ENCODE measurements at regions not wholly inside any gene's neighbourhood (a gene's known extent, or its start where the extent isn't known, plus 50 kb on each side); places are given as distances from the start of the nearest gene placed in this dataset.

DNA sequence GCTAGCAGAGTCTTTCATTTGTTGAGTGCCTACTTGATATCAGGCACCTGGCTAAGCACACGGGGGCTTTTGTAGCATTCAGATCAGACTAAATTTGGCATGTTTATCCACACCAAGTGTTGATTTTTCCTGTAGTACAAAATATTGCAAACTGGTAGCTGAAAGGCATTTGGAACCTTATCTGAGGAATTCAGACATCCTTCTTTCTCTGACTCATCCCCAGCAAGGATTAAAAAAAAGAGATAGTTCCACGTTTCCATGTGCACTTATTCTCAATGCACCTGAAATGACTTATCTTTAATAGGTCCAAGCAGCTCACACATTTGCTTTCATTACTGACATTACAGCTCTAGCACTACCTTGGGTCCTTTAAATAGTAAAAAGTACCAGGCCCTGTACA lies 786.0 kb upstream of the GRM7 start:
- TF ChIP-seq, protein P1, sequence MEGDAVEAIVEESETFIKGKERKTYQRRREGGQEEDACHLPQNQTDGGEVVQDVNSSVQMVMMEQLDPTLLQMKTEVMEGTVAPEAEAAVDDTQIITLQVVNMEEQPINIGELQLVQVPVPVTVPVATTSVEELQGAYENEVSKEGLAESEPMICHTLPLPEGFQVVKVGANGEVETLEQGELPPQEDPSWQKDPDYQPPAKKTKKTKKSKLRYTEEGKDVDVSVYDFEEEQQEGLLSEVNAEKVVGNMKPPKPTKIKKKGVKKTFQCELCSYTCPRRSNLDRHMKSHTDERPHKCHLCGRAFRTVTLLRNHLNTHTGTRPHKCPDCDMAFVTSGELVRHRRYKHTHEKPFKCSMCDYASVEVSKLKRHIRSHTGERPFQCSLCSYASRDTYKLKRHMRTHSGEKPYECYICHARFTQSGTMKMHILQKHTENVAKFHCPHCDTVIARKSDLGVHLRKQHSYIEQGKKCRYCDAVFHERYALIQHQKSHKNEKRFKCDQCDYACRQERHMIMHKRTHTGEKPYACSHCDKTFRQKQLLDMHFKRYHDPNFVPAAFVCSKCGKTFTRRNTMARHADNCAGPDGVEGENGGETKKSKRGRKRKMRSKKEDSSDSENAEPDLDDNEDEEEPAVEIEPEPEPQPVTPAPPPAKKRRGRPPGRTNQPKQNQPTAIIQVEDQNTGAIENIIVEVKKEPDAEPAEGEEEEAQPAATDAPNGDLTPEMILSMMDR (IDR thresholded peaks at IDR 0.05; ENCODE audit: control insufficient read depth, extremely low read depth, insufficient read depth), result no peak

GRCh38 chr3:6078436-6078835 lies 782.5 kb upstream of the GRM7 start:
- DNase-seq (ENCODE audit: low read depth), result no peak
- H3K4me3 ChIP-seq (ENCODE audit: low read depth, low read length), result no peak overlapping the region
- TF ChIP-seq, protein P1 (IDR thresholded peaks at IDR 0.05; ENCODE audit: control insufficient read depth, extremely low read depth, insufficient read depth), result no peak

More for the DNA sequence above, 786.0 kb upstream of the GRM7 start:
- no peak overlapping the region for H3K4me3 ChIP-seq (ENCODE audit: low read depth, low read length)
- DNase-seq (ENCODE audit: low read depth), result no peak

- DNase-seq (ENCODE audit: low read depth), result no peak
- H3K4me3 ChIP-seq (ENCODE audit: low read depth, low read length), result no peak overlapping the region
- TF ChIP-seq, protein P1 (IDR thresholded peaks at IDR 0.05; ENCODE audit: control insufficient read depth, extremely low read depth, insufficient read depth), result no peak
These were observed 781.9 kb upstream of the GRM7 start for GRCh38 chr3:6079011-6079410.

DNA sequence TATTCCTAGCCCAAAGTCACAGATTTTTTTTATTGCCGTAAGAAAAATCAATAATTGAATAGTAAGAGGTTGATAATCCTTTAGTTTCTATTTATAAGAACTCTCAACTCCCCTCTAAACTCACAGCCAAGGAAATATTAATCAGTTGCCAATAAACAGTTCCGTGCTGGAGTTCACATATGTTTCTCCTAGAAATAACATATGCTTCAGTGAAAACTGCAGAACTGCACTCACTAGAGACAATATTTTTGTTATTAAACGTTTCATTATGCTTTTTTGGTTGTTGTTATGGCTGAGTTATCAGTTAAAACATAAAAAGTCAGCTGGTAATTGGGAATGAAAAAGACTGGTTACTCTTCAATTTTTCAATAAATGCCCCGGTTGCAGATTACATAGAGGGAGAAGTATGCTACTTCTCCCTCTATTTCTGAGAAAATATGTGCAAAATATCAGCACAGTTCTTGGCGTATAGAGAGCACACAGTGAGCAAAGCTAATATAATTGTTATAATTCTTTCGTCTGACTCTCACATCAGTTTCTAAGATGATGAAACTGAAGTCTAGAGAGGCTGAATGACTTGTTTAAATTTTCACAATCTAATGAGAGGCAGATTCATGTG lies 781.2 kb upstream of the GRM7 start:
- DNase-seq (ENCODE audit: low read depth), result no peak
- H3K4me3 ChIP-seq (ENCODE audit: low read depth, low read length), result no peak overlapping the region
- TF ChIP-seq, protein P1 (IDR thresholded peaks at IDR 0.05; ENCODE audit: control insufficient read depth, extremely low read depth, insufficient read depth), result no peak

DNA sequence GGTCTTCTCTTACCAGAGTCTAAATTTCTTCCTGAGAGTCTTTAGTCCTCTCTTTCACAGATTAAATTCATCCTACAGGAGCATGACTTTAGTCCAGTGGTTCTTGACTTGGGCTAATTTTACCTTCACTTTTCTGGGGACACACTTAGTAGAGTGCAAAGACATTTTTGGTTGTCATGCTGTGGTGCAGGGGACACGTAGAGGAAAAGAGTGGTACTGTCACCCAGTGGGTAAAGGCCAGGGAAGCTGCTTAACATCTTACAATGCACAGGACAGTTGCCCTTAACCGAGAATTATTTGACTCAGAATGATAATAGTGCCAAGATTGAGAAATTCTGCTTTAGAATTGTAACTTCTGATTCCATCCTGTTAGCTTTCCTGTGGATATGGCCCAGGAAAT lies 772.5 kb upstream of the GRM7 start:
- TF ChIP-seq, protein P1 (IDR thresholded peaks at IDR 0.05; ENCODE audit: control insufficient read depth, extremely low read depth, insufficient read depth), result peak; percentile 17; the same call in 1 of the 2 replicates
- no peak for DNase-seq (ENCODE audit: low read depth)
- no peak overlapping the region for H3K4me3 ChIP-seq (ENCODE audit: low read depth, low read length)

GRCh38 chr3:6089780-6090179 lies 771.1 kb upstream of the GRM7 start:
- TF ChIP-seq, protein P1 (IDR thresholded peaks at IDR 0.05; ENCODE audit: control insufficient read depth, extremely low read depth, insufficient read depth), result no peak
- no peak overlapping the region for H3K4me3 ChIP-seq (ENCODE audit: low read depth, low read length)

GRCh38 chr3:6091262-6091661 lies 769.7 kb upstream of the GRM7 start:
- TF ChIP-seq, protein P1 (IDR thresholded peaks at IDR 0.05; ENCODE audit: control insufficient read depth, extremely low read depth, insufficient read depth), result no peak
- DNase-seq (ENCODE audit: low read depth), result no peak
- no peak overlapping the region for H3K4me3 ChIP-seq (ENCODE audit: low read depth, low read length)

More at GRCh38 chr3:6089780-6090179, 771.1 kb upstream of the GRM7 start:
- DNase-seq (ENCODE audit: low read depth), result no peak
